NCI-H774 (cell line): ENCODE measurements at regions not wholly inside any gene's neighbourhood (a gene's known extent, or its start where the extent isn't known, plus 50 kb on each side); places are given as distances from the start of the nearest gene placed in this dataset.

Experiments used
- DNase-seq: peaks from one replicate; lab custom pipeline; 2025; lab: John Stamatoyannopoulos, UW

- DNase-seq: no peak
These were observed 109.2 kb upstream of the MGAT5 start for GRCh38 chr2:134144651-134145050.

GRCh38 chr2:134145519-134145918 lies 108.4 kb upstream of the MGAT5 start:
- no peak for DNase-seq

DNA sequence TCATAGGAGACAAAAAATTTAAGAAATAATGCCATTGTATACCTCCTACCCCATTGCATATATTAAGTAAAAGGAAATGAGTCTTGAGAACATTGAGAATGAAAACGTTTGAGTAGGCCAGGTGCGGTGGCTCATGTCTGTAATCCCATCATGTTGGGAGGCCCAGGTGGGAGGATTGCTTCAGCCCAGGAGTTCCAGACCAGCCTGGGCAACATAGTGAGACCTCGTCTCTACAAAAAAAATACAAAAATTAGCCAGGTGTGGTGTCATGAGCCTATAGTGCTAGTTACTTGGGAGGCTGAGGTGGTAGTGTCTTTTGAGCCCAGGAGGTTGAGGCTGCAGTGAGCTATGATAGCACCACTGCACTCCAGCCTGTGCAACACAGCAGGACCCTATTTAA lies 107.7 kb upstream of the MGAT5 start:
- DNase-seq: no peak

DNA sequence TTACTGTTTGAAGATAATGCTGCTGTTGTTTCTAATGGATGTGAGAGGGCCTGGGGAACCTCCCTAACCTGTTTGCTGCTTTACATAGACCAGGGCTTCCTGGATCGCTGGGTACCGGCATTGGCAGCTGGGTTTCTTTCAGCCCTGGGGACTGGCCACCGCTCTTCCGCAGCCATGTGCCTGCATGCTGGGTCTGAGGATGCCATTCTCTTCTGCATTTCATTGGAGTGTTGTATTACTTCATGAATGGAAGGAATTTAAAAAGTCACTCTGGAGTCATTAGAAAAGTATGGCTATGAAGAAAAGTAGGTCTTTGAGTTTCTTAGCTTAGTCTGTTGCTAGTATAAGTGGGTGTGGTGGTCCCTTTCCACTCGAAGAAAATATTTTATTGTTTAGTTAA lies 107.3 kb upstream of the MGAT5 start:
- no peak for DNase-seq

DNA sequence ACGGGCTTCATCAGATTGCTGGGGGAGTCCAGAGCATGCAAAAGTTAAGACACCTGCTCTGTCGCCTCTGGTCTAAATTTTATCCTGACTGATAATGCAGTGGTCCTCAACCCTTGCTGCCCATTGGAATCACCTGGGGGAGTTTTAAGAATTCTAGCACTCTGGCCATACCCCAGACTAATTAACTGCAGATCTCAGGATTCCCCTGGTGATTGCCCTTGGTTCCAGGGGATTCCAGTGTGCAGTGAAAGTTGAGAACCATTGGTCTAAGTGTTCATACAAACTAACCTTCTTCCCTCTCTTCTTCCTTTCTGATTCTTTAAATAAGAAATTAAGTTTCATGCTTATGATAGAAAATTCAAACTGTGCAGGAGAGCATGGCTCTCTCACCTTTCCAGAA lies 105.7 kb upstream of the MGAT5 start:
- no peak for DNase-seq

- no peak for DNase-seq
These were observed 104.9 kb upstream of the MGAT5 start for GRCh38 chr2:134148843-134149472.

DNA sequence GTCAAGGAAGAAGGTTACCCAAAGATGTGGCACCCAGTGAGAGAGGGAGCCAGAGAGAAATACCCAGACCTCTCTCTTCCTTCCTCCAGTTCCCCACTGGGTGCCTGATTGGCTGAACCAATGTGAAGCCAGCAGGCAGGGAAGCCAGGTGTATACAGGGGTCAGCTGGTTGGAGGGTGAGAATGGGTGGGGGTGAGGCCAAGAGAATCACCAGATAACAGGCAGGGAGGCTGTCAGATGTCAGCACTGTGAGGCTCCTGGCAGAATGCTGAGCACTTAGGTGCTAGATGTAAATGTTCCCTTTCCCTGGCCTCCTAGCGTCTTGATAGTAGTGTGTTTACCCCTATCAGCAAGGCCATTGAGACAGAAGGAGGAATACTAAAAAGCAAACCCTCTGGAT lies 104.0 kb upstream of the MGAT5 start:
- no peak for DNase-seq

DNA sequence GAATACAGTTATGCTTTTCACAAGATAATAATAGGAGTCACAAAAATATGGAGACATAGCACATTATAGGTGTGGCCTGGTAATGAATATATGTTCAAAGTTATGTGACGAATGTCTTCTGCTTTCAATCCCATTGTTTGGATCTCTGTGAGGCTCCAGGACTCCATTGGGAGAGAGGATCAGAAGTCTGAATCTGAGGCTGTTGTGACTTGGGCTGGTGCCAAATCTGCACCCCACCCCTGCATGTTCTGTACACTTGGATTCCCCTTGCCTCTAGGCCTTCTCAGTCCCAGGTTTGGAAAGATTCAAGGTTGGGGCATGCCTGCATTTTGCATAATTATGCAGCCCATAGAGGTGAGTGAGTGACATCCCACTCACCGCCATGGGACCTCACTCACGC lies 103.1 kb upstream of the MGAT5 start:
- no peak for DNase-seq

GRCh38 chr2:134152045-134153010 lies 101.5 kb upstream of the MGAT5 start:
- no peak for DNase-seq

DNA sequence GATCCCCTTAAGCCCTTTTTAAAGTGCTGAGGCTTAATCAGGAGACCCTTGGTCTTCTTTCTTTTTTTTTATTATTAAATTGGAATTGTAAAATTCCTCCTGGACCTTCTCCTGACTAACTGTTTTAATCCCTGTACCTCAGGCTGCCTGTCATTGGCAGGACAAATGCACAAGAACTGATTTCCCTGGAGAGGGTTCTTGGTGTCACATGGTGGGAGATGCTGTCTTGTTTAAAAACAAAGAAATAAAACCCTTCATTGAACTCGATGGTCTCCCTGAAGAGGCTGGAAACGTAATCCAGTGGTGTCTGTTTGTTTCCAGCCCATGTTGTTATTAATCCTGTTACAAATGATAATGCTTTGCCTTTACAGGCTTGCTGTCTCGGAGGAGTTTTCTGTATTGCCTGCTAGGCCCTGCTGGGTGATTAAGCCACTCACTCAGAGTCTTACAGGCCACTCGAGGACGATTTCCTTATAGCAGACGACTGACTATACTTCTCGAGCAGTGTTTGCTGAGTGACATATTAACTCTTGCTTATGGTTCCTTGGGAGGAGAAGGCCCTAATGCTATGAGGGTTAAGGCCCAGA lies 100.5 kb upstream of the MGAT5 start:
- no peak for DNase-seq

DNA sequence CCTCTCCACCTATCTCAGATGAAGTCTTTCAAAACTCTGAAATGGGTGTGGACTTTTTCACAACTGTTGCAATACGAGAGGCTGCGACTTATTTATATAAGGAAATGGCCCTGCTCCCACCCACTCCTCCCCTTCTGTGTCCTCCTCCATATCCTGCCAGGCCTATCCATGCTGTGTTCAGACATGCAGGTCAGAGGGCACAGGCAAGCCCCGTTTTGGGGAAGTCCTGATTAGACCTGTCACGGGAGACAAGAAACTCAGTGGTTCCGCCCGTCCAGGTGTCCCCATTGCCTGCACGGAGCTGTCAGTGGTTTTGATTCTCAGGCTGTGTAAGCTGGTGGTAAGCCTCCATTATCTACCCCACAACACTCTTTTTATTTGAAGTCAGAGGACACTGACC lies 99.6 kb upstream of the MGAT5 start:
- DNase-seq: no peak

GRCh38 chr2:134155134-134155533 lies 98.7 kb upstream of the MGAT5 start:
- no peak for DNase-seq

DNA sequence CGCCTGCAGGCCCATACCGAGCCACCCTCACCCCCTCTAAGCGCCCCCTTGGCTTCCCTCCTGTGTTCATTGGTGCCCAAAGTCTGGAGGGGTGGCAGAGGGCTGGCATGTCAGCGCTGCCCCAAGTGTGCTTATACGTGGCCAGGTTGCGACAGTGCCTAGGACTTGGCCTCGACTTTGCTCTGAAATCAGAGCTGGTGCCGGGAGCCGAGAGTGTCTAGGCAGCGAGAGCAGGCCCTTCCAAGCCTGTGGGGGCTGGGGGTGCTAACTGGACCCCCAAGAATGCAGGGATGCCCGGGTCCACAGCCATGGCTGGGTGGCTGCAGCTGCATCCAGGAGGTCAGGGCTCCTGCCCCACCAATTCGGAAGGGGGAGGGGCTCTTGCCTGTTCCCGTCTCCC lies 95.6 kb upstream of the MGAT5 start:
- no peak for DNase-seq

GRCh38 chr2:134161170-134161547 lies 92.7 kb upstream of the MGAT5 start:
- DNase-seq: no peak

GRCh38 chr2:134163336-134163735 lies 90.5 kb upstream of the MGAT5 start:
- no peak for DNase-seq

- DNase-seq: no peak
These were observed 89.6 kb upstream of the MGAT5 start for GRCh38 chr2:134164306-134164705.

DNA sequence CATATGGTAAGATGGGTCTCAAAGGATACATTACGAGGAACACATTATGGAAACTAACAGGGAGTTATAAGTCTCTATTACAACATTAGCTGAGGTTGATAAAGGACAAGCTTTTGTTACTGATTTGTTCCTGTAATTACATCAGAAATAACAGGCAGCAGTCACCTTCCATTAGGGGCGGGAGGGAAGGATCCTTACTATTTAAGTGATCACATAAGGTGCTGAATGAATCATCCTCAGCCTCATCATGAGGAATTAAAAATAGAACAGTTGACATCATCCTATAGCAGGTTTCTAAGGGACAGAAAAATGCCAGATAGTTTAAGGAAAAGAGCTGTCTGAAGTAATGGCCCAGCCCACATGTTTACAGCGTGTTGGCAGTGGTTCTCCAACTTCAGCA lies 86.9 kb upstream of the MGAT5 start:
- DNase-seq: no peak

- DNase-seq: no peak
These were observed 84.1 kb upstream of the MGAT5 start for GRCh38 chr2:134169788-134170187.

- DNase-seq: no peak
These were observed 83.6 kb upstream of the MGAT5 start for GRCh38 chr2:134170294-134170693.

GRCh38 chr2:134170700-134171099 lies 83.2 kb upstream of the MGAT5 start:
- no peak for DNase-seq

GRCh38 chr2:134173338-134174016 lies 80.4 kb upstream of the MGAT5 start:
- no peak for DNase-seq

DNA sequence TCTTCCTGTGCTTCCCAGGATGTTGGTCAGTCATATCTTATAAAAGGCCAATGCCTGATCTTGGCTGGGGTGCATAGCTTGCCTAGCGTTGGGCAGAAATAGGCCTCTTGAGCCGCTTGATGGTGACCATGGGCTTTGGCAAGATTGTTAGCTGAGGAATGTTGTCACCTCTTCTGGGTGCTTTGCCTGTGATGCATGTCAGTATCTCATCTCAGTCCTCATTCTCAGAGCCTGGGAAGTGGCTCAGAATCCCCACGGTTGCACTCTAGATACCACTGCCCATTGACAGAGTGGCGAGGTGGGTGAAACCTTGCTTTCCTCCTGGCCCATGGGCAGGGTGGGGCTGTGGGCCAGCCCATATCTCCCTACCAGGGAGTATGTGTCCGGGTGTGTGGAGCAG lies 79.2 kb upstream of the MGAT5 start:
- no peak for DNase-seq

- DNase-seq: no peak
These were observed 78.0 kb upstream of the MGAT5 start for GRCh38 chr2:134175834-134176233.
